ENCODE measurements at regions not wholly inside any gene's neighbourhood (a gene's known extent, or its start where the extent isn't known, plus 50 kb on each side); places are given as distances from the start of the nearest gene placed in this dataset.

GRCh38 chr18:46179306-46179705 is 75.1 kb downstream of the HAUS1 start:
- DNase-seq (ENCODE audit: low spot score) = no peak
- no peak overlapping the region for H3K4me3 ChIP-seq (ENCODE audit: low read depth in 1 of 3, low read length in 3 of 3)
- H3K4me1 ChIP-seq (ENCODE audit: control insufficient read depth in 4 of 4, insufficient read depth in 4 of 4, low read length in 3 of 4) = peaks cover 1 to 27% (median 10%) of the 10 kb centered on the region in 4 donors
- TF ChIP-seq ZBTB33 (IDR thresholded peaks at IDR 0.05) = no peak
- no peak for TF ChIP-seq RXRA (IDR thresholded peaks at IDR 0.05)
- no peak for TF ChIP-seq NR2F2 (IDR thresholded peaks at IDR 0.05)
- no peak for TF ChIP-seq ATF3 (IDR thresholded peaks at IDR 0.05)
- TF ChIP-seq GABPA (IDR thresholded peaks at IDR 0.05 in 1 of 2, conservative IDR thresholded peaks at IDR 0.05 in 1 of 2) = no peak
- TF ChIP-seq MAX (IDR thresholded peaks at IDR 0.05) = no peak
- TF ChIP-seq FOXA1 (IDR thresholded peaks at IDR 0.05) = no peak
- no peak for TF ChIP-seq REST (IDR thresholded peaks at IDR 0.05)
- no peak for TF ChIP-seq TAF1 (conservative IDR thresholded peaks at IDR 0.05)
- no peak for TF ChIP-seq HNF4A (conservative IDR thresholded peaks at IDR 0.05)
- 92% methylated on average over 5 of the region's 5 CpGs for WGBS
- no peaks in the 10 kb centered on the region for H3K27me3 ChIP-seq (ENCODE audit: control insufficient read depth in 4 of 4, insufficient read depth in 4 of 4, low read length in 3 of 4)
- H3K9ac ChIP-seq (ENCODE audit: low read depth in 1 of 2, low read length in 2 of 2) = no peak overlapping the region
- H3K27ac ChIP-seq (ENCODE audit: low read depth in 1 of 2, low read length in 2 of 2) = no peak overlapping the region
- H3K36me3 ChIP-seq (ENCODE audit: control insufficient read depth in 4 of 4, insufficient read depth in 3 of 4, low read depth in 1 of 4, low read length in 3 of 4) = no peaks in the 10 kb centered on the region
- H3K9me3 ChIP-seq (ENCODE audit: control insufficient read depth in 4 of 4, low read length in 3 of 4) = no peaks in the 10 kb centered on the region

- Histone ChIP-seq H3K4me3 (ENCODE audit: low read depth in 1 of 3, low read length in 3 of 3) (no peak overlapping the region), H3K9ac (ENCODE audit: low read depth in 1 of 2, low read length in 2 of 2) (no peak overlapping the region), H3K36me3 (ENCODE audit: control insufficient read depth in 4 of 4, insufficient read depth in 3 of 4, low read depth in 1 of 4, low read length in 3 of 4) (no peaks in the 10 kb centered on the region), H3K9me3 (ENCODE audit: control insufficient read depth in 4 of 4, low read length in 3 of 4) (no peaks in the 10 kb centered on the region), H3K27ac (ENCODE audit: low read depth in 1 of 2, low read length in 2 of 2) (no peak overlapping the region), H3K4me1 (ENCODE audit: control insufficient read depth in 4 of 4, insufficient read depth in 4 of 4, low read length in 3 of 4) (peaks cover 0 to 13% (median 5%) of the 10 kb centered on the region in 4 donors), H3K27me3 (ENCODE audit: control insufficient read depth in 4 of 4, insufficient read depth in 4 of 4, low read length in 3 of 4) (no peaks in the 10 kb centered on the region)
- 47% methylated on average over 3 of the region's 3 CpGs for WGBS
- DNase-seq (ENCODE audit: low spot score) = no peak
- TF ChIP-seq HNF4A (conservative IDR thresholded peaks at IDR 0.05) (no peak), ZBTB33 (IDR thresholded peaks at IDR 0.05) (no peak), MAX (IDR thresholded peaks at IDR 0.05) (no peak), RAD21 (IDR thresholded peaks at IDR 0.05) (no peak), NR2F2 (IDR thresholded peaks at IDR 0.05) (no peak), JUND (IDR thresholded peaks at IDR 0.05) (no peak), CTCF (IDR thresholded peaks at IDR 0.05; ENCODE audit: low read depth, low read length, missing input control) (no peak), EGR1 (IDR thresholded peaks at IDR 0.05; ENCODE audit: low read depth in 2 of 2) (no peak), ATF3 (IDR thresholded peaks at IDR 0.05) (no peak), YY1 (IDR thresholded peaks at IDR 0.05) (no peak), TAF1 (conservative IDR thresholded peaks at IDR 0.05) (no peak), SP1 (IDR thresholded peaks at IDR 0.05) (no peak)
These were observed 78.6 kb downstream of the HAUS1 start for GRCh38 chr18:46182633-46183358.

All from liver (tissue), 8 donors.